Epithelial cell of proximal tubule (primary cell): ENCODE measurements at regions not wholly inside any gene's neighbourhood (a gene's known extent, or its start where the extent isn't known, plus 50 kb on each side); places are given as distances from the start of the nearest gene placed in this dataset.

Source experiments
- DNase-seq: peaks from one replicate; pipeline ENCODE4 v3.0.0-alpha.2; 2011; ENCODE audit warnings: low read depth
- H3K4me3 ChIP-seq: 2 replicates; pipeline ENCODE4 v1.5.1; 2011; ENCODE audit warnings: low read depth, mild to moderate bottlenecking, low read length
- TF ChIP-seq, protein P1 (sequence below): conservative IDR thresholded peaks from 2 replicates; pipeline ENCODE4 v1.5.1; 2012; ENCODE audit warnings: low read depth, mild to moderate bottlenecking, low read length

- TF ChIP-seq, protein P1, sequence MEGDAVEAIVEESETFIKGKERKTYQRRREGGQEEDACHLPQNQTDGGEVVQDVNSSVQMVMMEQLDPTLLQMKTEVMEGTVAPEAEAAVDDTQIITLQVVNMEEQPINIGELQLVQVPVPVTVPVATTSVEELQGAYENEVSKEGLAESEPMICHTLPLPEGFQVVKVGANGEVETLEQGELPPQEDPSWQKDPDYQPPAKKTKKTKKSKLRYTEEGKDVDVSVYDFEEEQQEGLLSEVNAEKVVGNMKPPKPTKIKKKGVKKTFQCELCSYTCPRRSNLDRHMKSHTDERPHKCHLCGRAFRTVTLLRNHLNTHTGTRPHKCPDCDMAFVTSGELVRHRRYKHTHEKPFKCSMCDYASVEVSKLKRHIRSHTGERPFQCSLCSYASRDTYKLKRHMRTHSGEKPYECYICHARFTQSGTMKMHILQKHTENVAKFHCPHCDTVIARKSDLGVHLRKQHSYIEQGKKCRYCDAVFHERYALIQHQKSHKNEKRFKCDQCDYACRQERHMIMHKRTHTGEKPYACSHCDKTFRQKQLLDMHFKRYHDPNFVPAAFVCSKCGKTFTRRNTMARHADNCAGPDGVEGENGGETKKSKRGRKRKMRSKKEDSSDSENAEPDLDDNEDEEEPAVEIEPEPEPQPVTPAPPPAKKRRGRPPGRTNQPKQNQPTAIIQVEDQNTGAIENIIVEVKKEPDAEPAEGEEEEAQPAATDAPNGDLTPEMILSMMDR = no peak
- no peak for DNase-seq
Observed at GRCh38 chr2:125274718-125275117, 1249.6 kb downstream of the CNTNAP5 start.

GRCh38 chr2:125280265-125280664 lies 1255.2 kb downstream of the CNTNAP5 start:
- no peak overlapping the region for H3K4me3 ChIP-seq
- no peak for DNase-seq
- TF ChIP-seq, protein P1 = no peak

More at GRCh38 chr2:125274718-125275117, 1249.6 kb downstream of the CNTNAP5 start:
- no peak overlapping the region for H3K4me3 ChIP-seq

DNA sequence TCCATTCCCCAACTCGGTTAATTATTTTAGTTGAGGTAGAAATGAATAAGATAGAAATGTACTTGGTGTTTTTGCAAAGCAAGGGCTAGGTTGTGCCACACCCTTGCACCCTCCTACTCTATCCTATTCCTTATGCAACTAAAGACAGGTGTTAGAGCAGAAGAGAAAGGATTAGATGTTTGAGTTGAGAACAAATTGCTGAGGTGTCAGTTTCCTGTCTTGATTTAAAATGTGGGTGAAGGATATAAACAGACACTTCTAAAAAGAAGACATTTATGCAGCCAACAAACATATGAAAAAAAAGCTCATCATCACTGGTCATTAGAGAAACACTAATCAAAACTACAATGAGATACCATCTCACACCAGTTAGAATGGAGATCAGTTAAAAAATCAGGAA lies 1256.2 kb downstream of the CNTNAP5 start:
- DNase-seq = no peak
- H3K4me3 ChIP-seq = no peak overlapping the region
- TF ChIP-seq, protein P1 = no peak

GRCh38 chr2:125296742-125297141 lies 1271.7 kb downstream of the CNTNAP5 start:
- TF ChIP-seq, protein P1 = no peak

DNA sequence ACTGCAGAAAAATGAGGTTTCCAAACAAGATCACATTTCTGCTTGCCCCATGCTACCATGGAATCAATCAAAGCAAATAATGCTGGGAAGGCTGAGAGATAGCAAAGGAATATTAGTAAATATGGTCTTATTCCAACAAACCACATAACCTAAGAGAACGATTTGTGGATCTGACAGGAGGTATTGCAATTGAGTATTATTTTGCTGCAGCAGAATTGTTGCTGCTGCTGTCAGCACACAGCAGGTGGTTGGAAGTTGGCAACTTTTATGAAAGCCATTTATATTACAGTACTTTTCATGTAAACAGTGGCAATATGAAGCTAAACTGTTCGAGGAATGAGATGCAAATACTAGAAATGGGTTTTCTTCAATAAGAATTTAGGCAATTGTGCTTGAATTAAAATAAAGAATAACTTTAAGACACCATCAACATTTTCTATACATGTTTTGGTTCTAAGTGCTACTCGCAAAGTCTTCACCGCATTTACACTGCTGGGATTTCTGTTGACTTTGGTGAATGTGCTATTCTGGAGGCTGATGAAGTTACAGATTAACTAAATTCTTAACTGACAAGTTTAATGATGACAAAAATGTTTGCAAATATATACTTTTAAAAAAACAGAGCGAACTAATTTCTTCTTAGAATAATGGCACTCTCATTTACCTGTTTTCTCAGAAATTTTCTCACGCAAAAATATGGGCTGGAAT lies 1285.7 kb downstream of the CNTNAP5 start:
- TF ChIP-seq, protein P1 = no peak
- no peak for DNase-seq
- no peak overlapping the region for H3K4me3 ChIP-seq

More at GRCh38 chr2:125296742-125297141, 1271.7 kb downstream of the CNTNAP5 start:
- H3K4me3 ChIP-seq = no peak overlapping the region
- no peak for DNase-seq

DNA sequence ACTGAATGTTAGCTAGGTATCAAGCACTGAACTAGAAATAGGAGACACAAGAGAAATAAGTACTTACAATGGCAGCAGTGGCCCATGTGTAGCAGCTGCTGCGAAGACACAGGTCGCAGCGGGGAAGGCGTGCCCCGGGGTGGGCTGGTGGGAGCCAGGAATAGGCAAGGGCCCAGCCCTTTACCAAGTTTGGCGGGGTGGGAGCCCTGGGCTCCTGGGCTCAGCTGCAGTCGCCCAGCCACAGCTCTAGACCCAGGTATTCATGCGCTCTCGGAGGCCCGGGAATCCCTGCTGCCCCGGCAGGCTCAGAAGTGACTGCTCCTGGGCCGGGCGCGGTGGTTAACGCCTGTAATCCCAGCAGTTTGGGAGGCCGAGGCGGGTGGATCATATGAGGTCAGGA lies 1287.3 kb downstream of the CNTNAP5 start:
- no peak for DNase-seq
- no peak overlapping the region for H3K4me3 ChIP-seq
- TF ChIP-seq, protein P1 = no peak

DNA sequence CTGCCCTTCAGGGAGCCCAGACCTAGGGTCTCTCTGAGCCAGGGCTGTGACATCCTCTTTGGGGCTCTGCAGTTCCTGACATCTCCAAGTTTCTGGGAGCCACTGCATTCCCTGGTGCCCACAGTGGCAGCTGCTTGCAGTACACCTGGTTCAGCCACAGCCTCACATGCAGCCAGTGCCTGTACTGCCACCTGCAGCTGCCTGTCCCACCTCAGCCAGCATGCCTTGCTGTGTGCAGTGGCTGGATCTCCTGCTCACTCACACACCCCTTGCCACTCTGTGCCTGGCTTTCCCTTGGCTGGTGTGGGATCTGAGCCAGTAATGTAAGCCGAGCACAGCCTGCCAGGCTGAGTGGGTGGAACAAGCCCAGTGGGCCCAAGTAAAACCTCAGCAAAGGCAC lies 1288.7 kb downstream of the CNTNAP5 start:
- DNase-seq = no peak
- TF ChIP-seq, protein P1 = no peak
- no peak overlapping the region for H3K4me3 ChIP-seq
